ENCODE measurements at regions not wholly inside any gene's neighbourhood (a gene's known extent, or its start where the extent isn't known, plus 50 kb on each side); places are given as distances from the start of the nearest gene placed in this dataset.

DNA sequence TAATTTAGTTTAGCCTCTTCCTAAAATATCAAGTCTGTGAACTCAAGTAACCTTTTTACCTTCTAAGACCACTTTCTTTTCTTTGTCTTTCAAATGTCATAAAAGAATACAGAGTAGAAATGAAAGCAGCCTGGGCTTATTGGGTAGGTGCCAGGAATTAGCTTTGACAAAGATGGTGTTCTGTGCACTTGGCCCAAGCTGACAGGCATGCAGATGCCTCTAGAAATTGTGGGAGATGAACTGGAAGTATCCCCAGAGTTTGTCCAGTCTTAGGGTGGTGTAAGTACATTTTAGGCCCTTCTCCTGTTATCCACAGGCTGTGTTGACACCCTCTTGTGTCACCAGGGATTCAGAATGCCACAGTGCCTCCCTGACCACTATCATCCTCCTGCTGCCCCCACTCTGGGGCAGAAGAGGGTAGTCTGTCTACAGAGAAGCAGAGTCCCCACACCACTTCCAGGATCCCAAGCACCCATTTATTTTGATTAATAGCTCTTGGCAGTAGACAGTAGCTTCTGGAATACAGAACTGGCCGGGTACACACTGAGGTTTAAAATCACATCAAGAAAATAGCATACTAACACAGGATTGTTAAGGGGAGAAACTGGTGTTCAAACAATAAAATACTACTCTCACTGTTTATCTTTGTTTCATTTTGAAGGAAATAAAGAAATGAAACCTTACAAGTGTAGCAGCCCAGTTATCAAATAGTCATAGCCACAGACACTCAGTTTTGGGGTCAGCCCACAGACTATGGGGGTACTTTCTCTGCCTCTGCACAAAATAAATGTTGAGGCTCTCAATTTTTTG, 343.2 kb downstream of the KCNRG start:
- no peak for DNase-seq (ENCODE audit: low read depth)

GRCh38 chr13:50359041-50359367, 343.8 kb downstream of the KCNRG start:
- no peak for DNase-seq (ENCODE audit: low read depth)

GRCh38 chr13:50359779-50360178, 344.5 kb downstream of the KCNRG start:
- no peak for DNase-seq (ENCODE audit: low read depth)

DNA sequence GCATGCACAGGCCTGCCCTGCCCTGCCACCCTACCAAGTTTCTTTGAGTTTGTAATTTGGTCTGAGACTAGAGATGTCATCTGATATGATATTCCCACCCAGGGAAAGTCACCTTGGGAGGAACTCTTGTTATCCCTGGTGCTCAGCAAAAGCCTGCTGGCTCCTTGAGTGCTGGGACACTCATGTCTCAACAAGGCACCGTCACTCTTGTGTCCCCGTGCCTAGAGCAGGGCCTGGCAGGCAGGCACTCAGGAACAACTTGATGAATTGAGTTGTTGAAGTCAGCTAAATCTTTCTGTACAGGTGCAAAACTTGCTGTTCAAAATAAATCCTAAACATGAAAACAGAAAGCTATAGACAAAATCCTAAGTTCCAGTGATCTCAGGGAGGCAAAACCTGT, 345.4 kb downstream of the KCNRG start:
- DNase-seq (ENCODE audit: low read depth) = no peak

DNA sequence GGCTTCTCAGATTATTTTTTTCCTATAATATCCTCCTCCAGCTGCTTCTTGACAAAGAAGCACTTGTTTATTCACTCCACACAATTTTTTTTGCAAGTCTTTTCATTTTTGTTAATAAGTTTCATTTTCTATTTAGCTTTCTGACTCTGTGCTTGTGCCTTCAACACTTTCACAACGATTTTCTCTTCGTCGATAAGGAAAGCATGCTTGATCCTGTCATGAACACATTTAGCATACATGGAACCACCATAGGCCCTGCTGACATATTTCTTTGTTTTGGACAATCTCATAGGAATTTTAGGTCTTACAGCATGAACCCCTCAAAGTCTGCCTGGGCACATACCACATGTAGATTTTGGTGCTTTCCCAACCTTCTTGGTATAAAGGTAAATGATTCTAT, 346.0 kb downstream of the KCNRG start:
- no peak for DNase-seq (ENCODE audit: low read depth)

DNA sequence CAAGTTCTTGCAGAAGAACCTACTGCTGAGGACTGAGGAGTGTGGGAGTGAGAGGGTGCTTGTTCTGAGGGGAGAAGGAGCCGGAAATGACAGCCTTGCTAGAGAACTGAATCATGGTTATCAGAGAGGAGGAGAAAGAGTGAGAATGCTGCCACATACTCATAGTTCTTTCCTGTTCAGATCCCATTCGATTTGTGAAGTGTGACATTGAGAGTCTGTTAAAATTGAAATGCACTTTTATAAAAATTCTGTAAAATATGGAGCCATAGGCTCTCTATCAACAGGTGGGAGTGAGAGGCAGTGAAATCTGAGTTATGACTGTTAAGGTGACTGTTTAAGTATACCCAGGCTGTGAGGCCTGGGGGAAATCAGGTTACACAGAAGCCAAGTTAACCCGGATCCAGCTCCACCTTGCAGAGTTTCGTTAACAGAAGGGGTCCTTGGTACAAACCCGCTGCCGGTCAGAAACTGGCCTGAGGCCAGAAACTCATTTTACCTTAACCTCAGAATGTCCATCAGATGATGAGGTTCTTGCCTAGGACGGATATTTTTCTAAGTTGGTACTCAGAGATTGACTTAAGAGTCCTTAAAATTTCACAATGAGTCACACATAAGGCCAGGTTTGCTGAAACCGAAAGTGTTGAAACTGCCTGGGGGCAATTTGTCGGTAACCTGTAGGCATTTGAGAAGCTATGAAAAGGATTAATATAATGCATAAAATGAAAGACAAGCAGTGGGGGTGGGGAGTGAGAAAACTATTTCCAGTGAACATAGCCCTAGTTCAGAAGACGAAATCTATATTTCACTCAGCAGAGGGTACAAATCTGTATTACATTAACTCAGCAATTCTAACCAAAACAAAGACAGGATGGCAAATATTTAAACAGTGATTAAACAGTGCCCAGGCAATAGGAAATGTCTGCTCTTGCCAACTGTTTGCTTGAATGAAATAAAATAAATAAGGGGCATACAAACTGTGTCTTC, 350.5 kb downstream of the KCNRG start:
- DNase-seq (ENCODE audit: low read depth) = no peak

DNA sequence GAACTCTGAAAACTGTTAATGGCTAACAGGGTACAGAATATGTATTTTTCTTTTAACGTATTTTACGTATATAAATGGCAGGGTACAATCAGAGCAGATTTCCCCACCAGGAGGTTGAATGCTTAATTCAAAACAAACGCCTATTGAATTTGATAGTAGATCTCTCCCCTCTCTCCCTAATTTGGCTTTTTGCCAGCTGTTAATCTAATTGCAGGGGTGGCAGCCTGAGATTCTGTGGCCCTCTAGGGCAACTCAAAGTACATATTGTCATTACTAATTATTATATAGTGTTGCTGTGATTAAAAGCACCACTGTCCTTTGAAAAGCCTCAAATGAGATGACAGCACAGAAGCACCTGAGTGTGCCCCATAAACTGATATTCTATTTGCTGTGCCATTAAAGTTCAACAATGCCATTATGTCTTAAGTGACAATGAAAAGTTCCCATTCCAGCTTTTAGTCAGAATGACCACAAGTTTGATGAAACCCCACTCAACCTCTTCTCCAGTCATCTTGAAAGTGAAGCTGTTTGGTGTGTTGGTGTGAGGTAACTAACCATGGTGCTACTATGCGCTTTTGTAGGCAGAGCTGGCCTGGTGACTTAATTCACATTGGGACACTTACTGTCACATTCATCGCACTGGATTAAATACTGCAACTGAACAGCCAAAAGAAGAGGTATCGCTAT, 351.4 kb downstream of the KCNRG start:
- DNase-seq (ENCODE audit: low read depth) = no peak

- DNase-seq (ENCODE audit: low read depth) = no peak
These were observed 354.4 kb downstream of the KCNRG start for GRCh38 chr13:50369646-50370045.

DNA sequence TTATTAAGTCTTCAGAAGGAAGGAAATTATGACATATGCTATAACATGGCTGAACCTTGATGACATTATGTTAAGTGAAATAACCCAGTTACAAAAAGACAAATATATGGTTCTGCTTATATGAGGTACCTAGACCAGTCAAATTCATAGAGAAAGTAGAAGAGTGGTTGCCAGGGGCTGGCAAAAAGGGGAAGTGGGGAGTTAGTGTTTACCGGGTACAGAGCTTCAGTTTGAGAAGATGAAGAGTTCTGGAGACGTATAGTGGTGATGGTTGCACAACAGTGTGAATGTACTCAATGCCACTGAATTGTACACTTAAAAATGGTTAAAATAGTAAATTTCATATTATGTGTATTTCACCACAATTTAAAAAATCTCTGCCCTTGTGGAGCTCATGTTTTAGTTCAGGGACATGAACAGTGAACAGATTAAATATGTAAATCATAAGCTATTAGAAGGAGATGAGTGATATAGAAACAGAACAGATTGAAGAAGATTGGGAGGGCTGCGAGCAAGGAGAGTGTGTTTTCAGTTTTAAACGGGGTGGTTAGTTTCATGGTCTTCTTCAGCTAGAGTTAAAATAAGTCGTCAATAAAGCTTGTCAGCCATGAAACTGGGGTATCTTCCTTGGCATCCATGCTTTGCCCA, 355.2 kb downstream of the KCNRG start:
- no peak for DNase-seq (ENCODE audit: low read depth)

- DNase-seq (ENCODE audit: low read depth) = no peak
These were observed 359.3 kb downstream of the KCNRG start for GRCh38 chr13:50374517-50374916.

DNA sequence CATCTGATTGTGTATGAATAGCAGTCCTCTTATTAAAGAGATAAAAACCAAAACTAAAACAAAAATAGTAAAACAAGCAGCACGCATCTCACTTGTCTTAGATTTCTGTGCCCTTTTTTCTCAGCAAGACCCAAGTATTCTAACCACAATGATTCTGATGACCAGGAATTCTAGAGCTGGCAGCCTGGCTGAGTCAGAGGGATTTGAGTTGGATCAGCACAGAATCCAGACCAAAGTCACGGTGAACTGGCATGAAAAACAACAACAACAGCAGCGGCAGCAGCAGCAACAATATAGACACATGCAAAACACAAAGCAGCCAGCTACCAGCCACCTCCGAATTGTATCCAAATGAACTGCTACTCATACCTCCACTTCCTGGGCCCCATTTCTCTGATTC, 360.5 kb downstream of the KCNRG start:
- DNase-seq (ENCODE audit: low read depth) = no peak

DNA sequence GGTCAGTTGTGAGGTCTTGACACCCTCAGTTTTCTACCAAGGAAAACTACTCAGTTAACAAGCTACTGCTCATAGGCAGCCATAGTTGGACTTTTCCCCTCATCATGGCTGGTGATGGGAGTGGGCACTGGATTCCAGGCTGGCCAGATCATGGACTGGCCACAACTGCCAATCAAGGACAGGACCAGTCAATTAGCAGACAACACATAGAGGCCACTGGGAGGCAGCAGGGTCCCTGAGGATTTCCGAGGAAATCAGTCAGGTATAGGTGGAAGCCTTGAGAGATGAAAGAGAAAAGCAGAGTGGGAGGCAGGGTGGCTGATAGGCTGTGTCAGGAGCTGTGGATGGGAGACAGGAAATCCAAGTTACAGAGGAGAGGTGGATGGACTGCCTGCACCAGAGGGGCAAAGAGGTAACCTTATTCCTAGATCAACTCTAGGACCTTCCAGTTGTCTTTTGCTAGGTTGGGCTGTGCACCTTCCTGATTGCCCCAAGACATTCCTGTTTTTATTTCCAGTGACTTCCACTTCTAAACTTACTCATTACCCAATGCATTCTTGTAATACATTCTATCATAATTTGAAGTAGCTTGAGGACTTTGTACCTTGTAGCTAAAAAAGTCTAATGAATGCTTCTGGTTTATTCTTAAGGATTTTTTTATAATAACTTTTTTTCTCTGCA, 361.8 kb downstream of the KCNRG start:
- no peak for DNase-seq (ENCODE audit: low read depth)

DNA sequence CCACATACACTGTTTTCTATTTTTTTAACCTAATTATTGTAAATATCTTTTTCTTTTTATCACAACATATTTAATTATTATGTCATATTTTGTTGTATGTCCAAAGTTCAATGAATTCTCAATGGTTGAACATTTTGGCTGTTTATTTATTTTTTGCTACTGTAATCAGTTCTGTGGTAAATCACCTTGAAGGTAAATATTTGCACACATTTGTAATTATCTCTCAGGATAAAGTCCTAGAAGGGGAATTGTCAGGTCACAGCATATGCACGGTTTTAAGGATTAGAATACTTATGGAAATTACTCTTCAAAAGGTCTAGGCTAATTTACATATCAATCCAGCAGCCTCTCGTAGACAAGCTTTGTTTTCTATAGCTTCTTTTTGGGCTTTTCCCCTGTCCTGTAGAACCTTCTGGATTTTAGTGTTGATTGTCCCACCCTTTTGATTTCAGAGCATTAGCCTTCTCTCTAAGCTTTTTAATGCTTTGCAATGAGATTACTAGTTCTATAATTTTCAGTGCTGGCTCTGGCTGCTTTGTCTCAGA, 362.6 kb downstream of the KCNRG start:
- DNase-seq (ENCODE audit: low read depth) = no peak

DNA sequence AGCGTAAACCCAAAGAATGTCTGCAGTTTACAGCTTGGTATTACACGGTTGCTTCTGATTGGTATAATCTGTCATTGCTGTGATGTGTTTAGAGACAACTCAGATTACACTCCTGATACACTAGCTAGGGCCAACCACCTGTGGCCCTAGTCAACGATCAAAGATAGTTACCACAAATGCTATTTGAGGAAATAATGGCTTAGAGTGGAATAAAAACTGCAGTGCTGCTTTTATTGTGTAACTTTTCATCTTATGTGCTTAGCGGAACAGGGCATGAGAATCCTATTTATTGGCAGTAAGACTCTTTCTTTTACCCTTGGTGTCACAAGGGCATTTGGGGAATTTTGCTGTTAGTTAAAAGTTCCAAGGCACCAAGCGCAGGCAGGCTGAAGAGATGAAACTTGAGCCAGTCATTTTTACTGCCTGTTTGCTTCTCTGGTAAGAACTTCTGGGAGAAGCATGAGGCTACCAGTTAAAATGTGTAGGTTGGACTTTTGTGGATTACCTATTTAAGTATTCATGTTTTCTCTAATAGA, 363.3 kb downstream of the KCNRG start:
- DNase-seq (ENCODE audit: low read depth) = no peak

- no peak for DNase-seq (ENCODE audit: low read depth)
These were observed 364.3 kb downstream of the KCNRG start for GRCh38 chr13:50379584-50379983.

- DNase-seq (ENCODE audit: low read depth) = no peak
These were observed 365.7 kb downstream of the KCNRG start for GRCh38 chr13:50380905-50381304.

DNA sequence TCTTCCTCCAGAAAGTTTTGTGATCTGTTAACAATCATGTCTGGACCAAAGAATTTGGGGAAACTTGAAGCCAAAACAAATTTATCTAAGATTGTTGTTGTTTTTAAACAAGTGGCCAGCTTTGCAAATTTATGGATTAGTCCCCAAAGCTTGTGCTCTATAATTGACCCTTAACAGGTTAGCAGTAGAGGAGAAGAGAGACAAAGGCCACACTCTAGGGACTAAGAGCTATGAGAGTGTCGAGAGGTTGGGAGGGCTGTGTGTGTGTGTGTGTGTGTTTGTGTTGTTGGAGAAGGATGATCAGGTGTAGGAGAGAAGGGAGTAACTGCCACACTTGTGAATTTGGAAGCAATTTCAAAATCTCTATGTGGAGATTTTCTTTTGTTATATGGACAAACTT, 367.3 kb downstream of the KCNRG start:
- DNase-seq (ENCODE audit: low read depth) = no peak

DNA sequence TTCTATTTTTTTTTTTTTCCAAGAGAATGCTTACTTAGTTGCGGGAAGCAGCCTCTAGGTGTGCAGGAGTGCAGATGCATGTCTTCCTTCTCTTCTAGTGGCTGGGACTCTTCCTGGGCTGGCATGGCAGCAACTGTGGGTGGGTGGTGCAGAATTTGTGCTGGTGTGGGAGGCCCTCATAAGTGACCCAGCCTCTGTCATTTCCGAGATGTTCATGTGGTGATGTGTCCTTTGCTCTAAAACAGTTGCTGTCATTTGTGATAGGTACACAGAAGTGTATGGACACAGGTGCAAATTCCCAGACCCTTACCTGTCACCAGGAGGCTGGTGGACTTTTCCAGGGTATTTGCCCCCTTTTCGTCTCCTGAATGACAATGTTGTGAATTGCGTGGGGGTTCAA, 367.7 kb downstream of the KCNRG start:
- no peak for DNase-seq (ENCODE audit: low read depth)

DNA sequence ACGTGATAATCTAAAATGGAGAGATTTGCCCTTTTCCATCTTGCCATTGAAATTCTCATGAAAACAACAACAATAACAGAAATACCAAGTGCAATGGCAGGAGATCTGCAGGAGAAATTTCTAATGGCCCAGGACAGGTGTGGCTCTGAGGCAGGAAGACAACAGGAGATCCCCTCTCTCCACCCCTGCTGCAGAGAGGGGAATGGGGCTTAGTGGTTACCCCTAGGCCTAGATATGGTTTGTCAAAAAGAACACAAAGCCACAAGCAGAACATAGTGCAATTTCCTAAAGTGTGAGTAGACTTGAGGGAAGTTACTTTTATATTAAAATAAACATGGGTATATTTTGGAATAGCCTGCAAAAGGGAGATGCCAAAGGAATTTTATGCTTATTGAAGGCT, 369.5 kb downstream of the KCNRG start:
- no peak for DNase-seq (ENCODE audit: low read depth)

DNA sequence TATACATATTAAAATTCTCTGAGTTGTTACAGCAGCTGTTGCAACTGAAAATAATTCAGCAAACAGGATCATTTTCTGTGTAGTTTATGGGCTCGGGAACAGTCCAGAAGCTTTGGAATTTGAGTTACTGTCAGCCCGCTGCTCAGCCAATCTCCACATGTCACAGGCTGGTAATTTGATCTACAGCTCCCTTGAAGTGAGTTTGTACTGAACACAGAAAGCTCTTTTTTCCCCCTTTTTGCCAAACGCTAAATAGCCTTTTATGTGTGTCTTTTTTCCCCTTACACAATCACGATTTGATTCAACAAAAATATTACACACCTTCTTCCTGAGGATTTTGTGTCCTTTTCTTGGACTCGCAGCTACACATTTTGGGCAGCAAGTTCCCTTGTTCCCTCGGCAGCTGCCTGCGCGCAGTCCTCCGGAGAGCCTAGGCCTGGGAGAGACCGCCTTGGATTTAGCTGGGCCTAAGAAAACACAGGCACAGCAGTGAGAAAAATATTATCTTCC, 371.4 kb downstream of the KCNRG start:
- no peak for DNase-seq (ENCODE audit: low read depth)

GRCh38 chr13:50387051-50387581, 371.9 kb downstream of the KCNRG start:
- DNase-seq (ENCODE audit: low read depth) = no peak

Data from activated T-helper 1 cell treated with Interleukin-2 at 50 U/mL for 16 hours (primary cell).